ENCODE measurements at regions not wholly inside any gene's neighbourhood (a gene's known extent, or its start where the extent isn't known, plus 50 kb on each side); places are given as distances from the start of the nearest gene placed in this dataset.
"Not testable (repeated sequence)": the region's sequence is repeated elsewhere in the genome, so short reads cannot be mapped to it uniquely, and the experiment has no call there.

DNA sequence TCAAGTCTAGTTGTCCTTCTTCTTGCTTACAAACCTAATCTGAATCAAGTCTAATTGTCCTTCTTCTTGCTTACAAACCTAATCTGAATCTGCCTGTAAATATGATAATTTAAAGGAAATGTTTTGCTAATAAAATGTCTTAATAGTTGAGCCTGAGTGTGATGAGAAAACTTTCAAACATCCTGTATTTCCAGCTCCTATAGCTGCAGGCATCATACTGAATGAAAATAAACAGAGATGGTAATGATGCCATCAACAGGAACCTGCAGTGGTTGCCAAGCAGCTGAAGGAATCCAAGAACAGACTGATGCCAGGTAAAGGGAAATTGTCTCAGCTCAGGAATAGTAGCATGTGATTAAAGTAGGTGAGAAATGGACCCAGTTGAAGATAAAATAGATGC is 156.1 kb upstream of the IRS4 start:
- DNase-seq (no peak), ATAC-seq (no peak)
- Histone ChIP-seq H3K27ac (no peak overlapping the region), H3K4me3 (no peak overlapping the region), H3K4me1 (no peaks in the 10 kb centered on the region), H3K27me3 (no peaks in the 10 kb centered on the region), H3K36me3 (no peaks in the 10 kb centered on the region), H3K9me3 (no peaks in the 10 kb centered on the region)
- intact Hi-C loops (cut with DNase I; ENCODE audit: low total_unique reads) (no loop called here), in situ Hi-C loops (cut with MboI; ENCODE audit: low sequenced_read_pairs in 4 of 4) (no loop called here)
- TF ChIP-seq, protein P1, sequence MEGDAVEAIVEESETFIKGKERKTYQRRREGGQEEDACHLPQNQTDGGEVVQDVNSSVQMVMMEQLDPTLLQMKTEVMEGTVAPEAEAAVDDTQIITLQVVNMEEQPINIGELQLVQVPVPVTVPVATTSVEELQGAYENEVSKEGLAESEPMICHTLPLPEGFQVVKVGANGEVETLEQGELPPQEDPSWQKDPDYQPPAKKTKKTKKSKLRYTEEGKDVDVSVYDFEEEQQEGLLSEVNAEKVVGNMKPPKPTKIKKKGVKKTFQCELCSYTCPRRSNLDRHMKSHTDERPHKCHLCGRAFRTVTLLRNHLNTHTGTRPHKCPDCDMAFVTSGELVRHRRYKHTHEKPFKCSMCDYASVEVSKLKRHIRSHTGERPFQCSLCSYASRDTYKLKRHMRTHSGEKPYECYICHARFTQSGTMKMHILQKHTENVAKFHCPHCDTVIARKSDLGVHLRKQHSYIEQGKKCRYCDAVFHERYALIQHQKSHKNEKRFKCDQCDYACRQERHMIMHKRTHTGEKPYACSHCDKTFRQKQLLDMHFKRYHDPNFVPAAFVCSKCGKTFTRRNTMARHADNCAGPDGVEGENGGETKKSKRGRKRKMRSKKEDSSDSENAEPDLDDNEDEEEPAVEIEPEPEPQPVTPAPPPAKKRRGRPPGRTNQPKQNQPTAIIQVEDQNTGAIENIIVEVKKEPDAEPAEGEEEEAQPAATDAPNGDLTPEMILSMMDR (IDR thresholded peaks at IDR 0.05 in 4 of 5, conservative IDR thresholded peaks at IDR 0.05 in 1 of 5) = no peak
- TF ChIP-seq POLR2A (IDR thresholded peaks at IDR 0.05) = no peak

- TF ChIP-seq, protein P1 (IDR thresholded peaks at IDR 0.05 in 4 of 5, conservative IDR thresholded peaks at IDR 0.05 in 1 of 5) = no peak
- no peak for TF ChIP-seq POLR2A (IDR thresholded peaks at IDR 0.05)
- ATAC-seq = no peak
- intact Hi-C loops (cut with DNase I; ENCODE audit: low total_unique reads) = no loop called here
Observed at GRCh38 chrX:108875548-108875947, 139.2 kb upstream of the IRS4 start.

DNA sequence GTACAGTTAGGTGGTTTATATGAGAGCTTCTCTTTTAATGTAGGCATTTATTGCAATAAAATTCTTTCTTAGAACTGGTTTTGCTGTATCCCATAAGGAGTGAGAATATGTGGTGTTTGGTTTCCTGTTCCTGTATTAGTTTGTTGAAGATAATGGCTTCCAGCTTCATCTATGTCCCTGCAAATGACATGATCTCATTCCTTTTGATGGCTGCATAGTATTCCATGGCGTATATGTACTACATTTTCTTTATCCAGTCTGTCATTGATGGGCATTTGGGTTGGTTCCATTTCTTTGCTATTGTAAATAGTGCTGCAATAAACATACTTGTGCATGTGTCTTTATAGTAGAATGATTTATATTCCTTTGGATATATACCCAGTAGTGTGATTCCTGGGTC is 106.7 kb upstream of the IRS4 start:
- H3K36me3 ChIP-seq; H3K4me1 ChIP-seq; H3K27ac ChIP-seq; H3K27me3 ChIP-seq; DNase-seq; in situ Hi-C loops (cut with MboI; ENCODE audit: low sequenced_read_pairs in 4 of 4); intact Hi-C loops (cut with DNase I; ENCODE audit: low total_unique reads); H3K9me3 ChIP-seq; H3K4me3 ChIP-seq; ATAC-seq: not testable (repeated sequence)

More at GRCh38 chrX:108875548-108875947, 139.2 kb upstream of the IRS4 start:
- H3K27me3 ChIP-seq = no peaks in the 10 kb centered on the region
- H3K4me1 ChIP-seq = no peaks in the 10 kb centered on the region
- H3K27ac ChIP-seq = no peak overlapping the region
- no peak overlapping the region for H3K4me3 ChIP-seq
- DNase-seq = no peak
- H3K36me3 ChIP-seq = no peaks in the 10 kb centered on the region
- no peaks in the 10 kb centered on the region for H3K9me3 ChIP-seq
- in situ Hi-C loops (cut with MboI; ENCODE audit: low sequenced_read_pairs in 4 of 4) = no loop called here

- Histone ChIP-seq H3K36me3 (no peaks in the 10 kb centered on the region), H3K27ac (no peak overlapping the region), H3K4me3 (no peak overlapping the region), H3K9me3 (no peaks in the 10 kb centered on the region), H3K4me1 (no peaks in the 10 kb centered on the region), H3K27me3 (no peaks in the 10 kb centered on the region)
- in situ Hi-C loops (cut with MboI; ENCODE audit: low sequenced_read_pairs in 4 of 4) (no loop called here), intact Hi-C loops (cut with DNase I; ENCODE audit: low total_unique reads) (no loop called here)
- TF ChIP-seq POLR2A (IDR thresholded peaks at IDR 0.05) = no peak
- TF ChIP-seq, protein P1 (IDR thresholded peaks at IDR 0.05 in 4 of 5, conservative IDR thresholded peaks at IDR 0.05 in 1 of 5) = no peak
- no peak for ATAC-seq
- DNase-seq = no peak
Observed at GRCh38 chrX:108833993-108834392, 97.6 kb upstream of the IRS4 start.

GRCh38 chrX:108811891-108812290 is 75.5 kb upstream of the IRS4 start:
- DNase-seq = no peak
- Histone ChIP-seq H3K4me1 (no peaks in the 10 kb centered on the region), H3K27me3 (no peaks in the 10 kb centered on the region), H3K9me3 (no peaks in the 10 kb centered on the region), H3K27ac (no peak overlapping the region), H3K36me3 (no peaks in the 10 kb centered on the region), H3K4me3 (no peak overlapping the region)
- intact Hi-C loops (cut with DNase I; ENCODE audit: low total_unique reads) = no loop called here
- TF ChIP-seq, protein P1 (IDR thresholded peaks at IDR 0.05 in 4 of 5, conservative IDR thresholded peaks at IDR 0.05 in 1 of 5) = no peak
- no peak for TF ChIP-seq POLR2A (IDR thresholded peaks at IDR 0.05)
- no peak for ATAC-seq
- in situ Hi-C loops (cut with MboI; ENCODE audit: low sequenced_read_pairs in 4 of 4) = no loop called here
